ENCODE measurements at regions not wholly inside any gene's neighbourhood (a gene's known extent, or its start where the extent isn't known, plus 50 kb on each side); places are given as distances from the start of the nearest gene placed in this dataset.

- no peak for TF ChIP-seq CTCF (conservative IDR thresholded peaks at IDR 0.05; ENCODE audit: low read length)
- no peak for DNase-seq (ENCODE audit: low read depth)
- no peak overlapping the region for H3K4me3 ChIP-seq (ENCODE audit: low read length)
Observed at GRCh38 chr2:34656632-34657031, 1057.5 kb upstream of the FAM98A start.

- H3K4me3 ChIP-seq (ENCODE audit: low read length) = no peak overlapping the region
- no peak for TF ChIP-seq CTCF (conservative IDR thresholded peaks at IDR 0.05; ENCODE audit: low read length)
- DNase-seq (ENCODE audit: low read depth) = no peak
Observed at GRCh38 chr2:34652636-34653035, 1053.5 kb upstream of the FAM98A start.

- TF ChIP-seq CTCF (conservative IDR thresholded peaks at IDR 0.05; ENCODE audit: low read length) = no peak
- no peak for DNase-seq (ENCODE audit: low read depth)
- no peak overlapping the region for H3K4me3 ChIP-seq (ENCODE audit: low read length)
Observed at GRCh38 chr2:34646901-34647300, 1047.8 kb upstream of the FAM98A start.

DNA sequence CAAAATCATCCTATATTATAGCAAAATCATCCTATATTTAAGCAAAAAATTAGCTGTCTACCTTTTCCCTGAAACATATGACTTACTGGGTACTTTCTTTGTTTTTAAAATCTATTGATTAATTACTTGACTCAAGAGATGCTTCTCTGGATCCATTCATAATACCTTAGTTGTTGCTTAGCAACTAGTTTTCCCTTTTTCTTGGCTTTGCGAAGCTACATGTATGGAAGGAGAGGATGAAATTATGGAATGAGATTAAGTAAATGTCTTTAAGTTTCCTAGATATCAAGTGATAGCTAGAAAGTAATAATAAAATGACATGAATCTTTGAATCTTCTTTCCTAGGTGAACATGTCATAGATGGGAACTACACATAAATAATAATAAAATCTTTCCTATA is 1033.2 kb upstream of the FAM98A start:
- TF ChIP-seq CTCF (conservative IDR thresholded peaks at IDR 0.05; ENCODE audit: low read length) = no peak
- H3K4me3 ChIP-seq (ENCODE audit: low read length) = no peak overlapping the region
- DNase-seq (ENCODE audit: low read depth) = no peak

DNA sequence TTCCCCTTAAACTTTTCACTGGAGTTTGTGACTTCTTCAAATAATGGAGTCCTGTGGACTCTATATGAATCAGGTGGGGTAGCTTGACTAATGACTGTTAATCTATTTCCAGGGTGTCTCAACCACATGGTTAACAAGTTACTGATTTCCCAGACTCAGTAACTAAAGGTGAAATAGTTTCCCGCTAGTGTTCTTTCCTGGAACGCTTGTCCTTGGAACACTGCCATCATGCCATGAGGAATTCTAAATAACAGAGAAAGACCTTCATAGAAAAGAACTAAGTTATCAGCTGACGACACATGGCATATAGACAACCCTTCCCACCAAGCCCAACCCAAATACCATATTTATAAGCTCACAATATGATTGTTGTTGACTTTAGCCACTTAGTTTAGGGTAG is 1027.9 kb upstream of the FAM98A start:
- TF ChIP-seq CTCF (conservative IDR thresholded peaks at IDR 0.05; ENCODE audit: low read length) = no peak
- DNase-seq (ENCODE audit: low read depth) = no peak

GRCh38 chr2:34604164-34604563 is 1005.1 kb upstream of the FAM98A start:
- H3K4me3 ChIP-seq (ENCODE audit: low read length) = no peak overlapping the region
- no peak for TF ChIP-seq CTCF (conservative IDR thresholded peaks at IDR 0.05; ENCODE audit: low read length)
- no peak for DNase-seq (ENCODE audit: low read depth)

More for the DNA sequence above, 1027.9 kb upstream of the FAM98A start:
- H3K4me3 ChIP-seq (ENCODE audit: low read length) = no peak overlapping the region

DNA sequence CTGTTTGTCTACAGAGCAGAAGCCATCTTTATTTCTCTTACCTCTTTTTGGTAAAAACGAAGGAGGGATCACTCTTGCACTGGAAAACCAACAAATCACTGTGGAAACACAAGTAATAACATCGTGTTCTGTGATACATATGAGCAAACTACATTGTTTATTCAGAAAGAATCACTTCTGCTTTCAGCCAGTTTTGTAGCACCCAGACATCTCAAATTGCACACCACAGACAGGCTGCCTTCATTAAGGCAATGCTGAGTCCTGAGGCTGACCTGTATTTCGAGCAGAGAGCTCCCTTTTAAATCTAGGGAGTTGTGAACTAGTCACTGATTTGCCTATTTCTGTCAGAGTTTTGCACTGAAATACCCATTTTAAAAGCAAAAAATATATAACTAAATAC is 1003.2 kb upstream of the FAM98A start:
- TF ChIP-seq CTCF (conservative IDR thresholded peaks at IDR 0.05; ENCODE audit: low read length) = no peak
- H3K4me3 ChIP-seq (ENCODE audit: low read length) = no peak overlapping the region
- DNase-seq (ENCODE audit: low read depth) = no peak

Data from AG10803 (cell line).